Activated CD8-positive, alpha-beta T cell treated with anti-CD3 and anti-CD28 coated beads, Interleukin-2, amount 10 ng/mL, durations not matched to agents 7 days and 5 days (primary cell): ENCODE measurements at regions not wholly inside any gene's neighbourhood (a gene's known extent, or its start where the extent isn't known, plus 50 kb on each side); places are given as distances from the start of the nearest gene placed in this dataset.

ENCODE experiments used
- ATAC-seq: fragments of 150-1000 bp; cut with Tn5 transposase; one replicate; pipeline ENCODE4 v1.10.0; 2021; ENCODE audit warnings: moderate library complexity
- CTCF ChIA-PET: fragments of 350-600 bp; sonication (Branson Sonifier 250); formaldehyde crosslinking; loops from one replicate; lab custom pipeline; 2021; ENCODE audit warnings: antibody characterized with exemption; lab: Charles Lee
- POLR2A ChIA-PET: fragments of 350-600 bp; sonication (Branson Sonifier 250); formaldehyde crosslinking; loops from one replicate; lab custom pipeline; 2021; ENCODE audit warnings: antibody characterized with exemption; lab: Charles Lee
- DNase-seq: peaks from one replicate; pipeline ENCODE4 v3.0.0-alpha.2; 2020
- H3K27ac Mint-ChIP-seq: one replicate; pipeline ENCODE4 v1.8.0; 2021; ENCODE audit warnings: mild to moderate bottlenecking, mixed read lengths
- H3K27me3 Mint-ChIP-seq: one replicate; pipeline ENCODE4 v1.8.0; 2021; ENCODE audit warnings: low read depth, mixed read lengths
- H3K36me3 Mint-ChIP-seq: one replicate; pipeline ENCODE4 v1.8.0; 2021; ENCODE audit warnings: low read depth, mixed read lengths
- H3K4me1 Mint-ChIP-seq: one replicate; pipeline ENCODE4 v1.8.0; 2021; ENCODE audit warnings: low read depth, mixed read lengths
- H3K4me3 Mint-ChIP-seq: one replicate; pipeline ENCODE4 v1.8.0; 2021; ENCODE audit warnings: mild to moderate bottlenecking, mixed read lengths
- H3K9me3 Mint-ChIP-seq: one replicate; pipeline ENCODE4 v1.8.0; 2022; ENCODE audit warnings: mixed read lengths; ENCODE audit not compliant: insufficient read depth

- peaks cover 7% of the 10 kb centered on the region for H3K36me3 Mint-ChIP-seq
- ChIA-PET POLR2A (interaction anchor here (0.6 kb wide), 1 partner anchor 146 kb away, joined by 3 read pairs; no protein-coding TSS in a partner anchor), CTCF (no interaction called here)
- H3K9me3 Mint-ChIP-seq = no peaks in the 10 kb centered on the region
- peak overlapping the region; percentile 49 for H3K4me3 Mint-ChIP-seq
- peak; percentile 71 for ATAC-seq
- peaks cover 47% of the 10 kb centered on the region for H3K27me3 Mint-ChIP-seq
- no peak overlapping the region for H3K27ac Mint-ChIP-seq
- peaks cover 17% of the 10 kb centered on the region for H3K4me1 Mint-ChIP-seq
- DNase-seq = no peak
These were observed 120.0 kb upstream of the RRP15 start for GRCh38 chr1:218164930-218165700.

DNA sequence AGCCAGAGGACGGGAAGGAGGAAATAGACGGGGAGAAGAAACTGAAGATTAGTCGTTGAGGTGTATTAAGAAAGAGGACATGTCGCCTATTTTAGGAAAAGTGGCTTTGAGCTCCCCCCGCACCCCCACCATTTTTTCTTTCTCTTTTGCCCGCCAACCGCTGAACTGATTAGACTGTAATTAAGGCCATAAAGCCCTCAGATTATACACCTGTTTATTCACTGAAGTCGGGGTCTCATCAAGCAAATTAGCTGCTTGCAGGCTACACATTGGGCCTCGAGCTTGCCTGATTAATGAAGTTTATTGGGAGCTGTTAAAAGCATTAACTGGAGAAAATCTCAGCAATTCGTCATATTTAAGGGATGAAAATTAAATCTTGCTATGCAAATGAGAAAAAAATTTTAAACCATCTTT is 119.4 kb upstream of the RRP15 start:
- no peak for ATAC-seq
- CTCF ChIA-PET = no interaction called here
- Mint-ChIP-seq H3K27ac (no peak overlapping the region), H3K27me3 (peaks cover 47% of the 10 kb centered on the region), H3K4me3 (peak overlapping the region; percentile 49), H3K9me3 (no peaks in the 10 kb centered on the region), H3K4me1 (peaks cover 17% of the 10 kb centered on the region), H3K36me3 (peaks cover 7% of the 10 kb centered on the region)
- POLR2A ChIA-PET = no interaction called here
- DNase-seq = no peak

DNA sequence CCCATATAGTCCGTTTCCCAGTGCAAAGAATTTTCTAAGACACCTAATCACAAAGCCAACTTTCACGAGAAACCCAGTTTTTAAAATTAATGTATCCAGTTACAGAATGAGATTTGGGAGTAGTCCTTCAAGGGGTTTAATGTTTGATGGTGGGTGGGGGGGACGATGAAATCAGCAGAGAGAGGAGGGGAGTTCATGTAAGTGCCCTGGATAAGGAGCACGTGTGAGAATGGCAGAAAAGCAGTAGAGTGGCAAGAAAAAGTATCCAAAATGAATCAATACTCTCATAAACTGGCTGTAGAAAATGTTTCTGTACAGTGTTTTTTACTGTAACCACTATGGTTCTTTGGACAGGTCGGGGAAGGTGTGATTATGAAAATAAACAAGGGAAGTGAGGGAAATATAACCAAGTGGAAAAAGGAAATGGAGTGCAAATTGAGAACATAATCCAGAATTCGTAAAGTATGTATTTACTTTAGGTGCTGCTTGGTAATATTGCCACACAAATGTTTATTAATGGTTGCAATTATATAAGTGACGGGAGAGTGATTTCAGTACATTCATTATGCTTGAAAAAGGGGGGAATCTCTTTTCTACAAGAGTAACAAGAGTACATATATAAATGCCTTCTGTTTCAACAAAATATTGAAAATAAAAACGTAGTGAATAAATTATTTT is 118.7 kb upstream of the RRP15 start:
- H3K4me3 Mint-ChIP-seq = no peak overlapping the region
- no peaks in the 10 kb centered on the region for H3K9me3 Mint-ChIP-seq
- peaks cover 7% of the 10 kb centered on the region for H3K36me3 Mint-ChIP-seq
- peaks cover 44% of the 10 kb centered on the region for H3K27me3 Mint-ChIP-seq
- peaks cover 17% of the 10 kb centered on the region for H3K4me1 Mint-ChIP-seq
- DNase-seq (no peak), ATAC-seq (no peak)
- CTCF ChIA-PET = no interaction called here
- H3K27ac Mint-ChIP-seq = no peak overlapping the region
- POLR2A ChIA-PET = no interaction called here

GRCh38 chr1:218171302-218171893 is 113.7 kb upstream of the RRP15 start:
- Mint-ChIP-seq H3K9me3 (no peaks in the 10 kb centered on the region), H3K4me1 (no peaks in the 10 kb centered on the region), H3K4me3 (no peak overlapping the region), H3K27me3 (peaks cover 12% of the 10 kb centered on the region), H3K27ac (no peak overlapping the region), H3K36me3 (no peaks in the 10 kb centered on the region)
- ChIA-PET CTCF (no interaction called here), POLR2A (no interaction called here)
- DNase-seq = no peak
- no peak for ATAC-seq

DNA sequence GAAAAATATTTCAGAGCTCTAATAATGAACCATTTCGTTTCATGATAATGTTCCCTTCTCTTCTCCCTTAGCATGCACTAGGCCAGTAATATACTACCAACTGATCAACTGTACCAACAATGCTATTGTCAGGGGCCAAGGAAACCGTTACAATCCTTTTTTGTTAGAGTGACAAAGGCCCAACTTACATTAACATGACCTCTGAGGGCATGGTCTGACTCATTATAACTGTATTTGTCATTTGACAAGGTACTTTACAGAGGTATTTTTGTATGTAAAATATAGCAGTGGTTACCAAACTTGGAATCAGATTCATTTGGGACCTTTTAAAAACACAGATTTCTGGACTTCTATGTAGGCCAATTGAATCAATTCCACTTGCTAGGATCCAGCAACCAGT is 102.6 kb upstream of the RRP15 start:
- Mint-ChIP-seq H3K27me3 (no peaks in the 10 kb centered on the region), H3K36me3 (no peaks in the 10 kb centered on the region), H3K4me1 (no peaks in the 10 kb centered on the region), H3K27ac (no peak overlapping the region), H3K4me3 (no peak overlapping the region), H3K9me3 (no peaks in the 10 kb centered on the region)
- DNase-seq (no peak), ATAC-seq (no peak)
- CTCF ChIA-PET = no interaction called here
- POLR2A ChIA-PET = no interaction called here

DNA sequence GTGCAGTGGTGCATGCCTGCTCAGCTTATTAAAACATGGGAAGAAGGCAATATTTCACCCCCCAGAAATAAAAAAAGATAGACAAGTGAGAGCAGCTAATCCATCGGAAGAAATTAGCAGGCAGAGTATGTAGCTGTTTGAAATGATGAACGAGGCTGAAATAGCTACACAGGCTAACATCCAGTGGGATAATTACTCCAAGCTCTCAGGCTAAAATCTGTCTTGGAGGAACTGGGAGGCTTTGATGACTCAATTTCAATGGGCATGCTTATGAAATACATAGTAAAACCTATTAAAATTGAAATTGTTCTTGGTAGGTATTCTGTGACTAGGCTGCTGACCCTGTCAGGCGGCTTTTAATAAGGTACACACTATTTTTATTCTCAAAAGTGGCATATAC is 84.1 kb upstream of the RRP15 start:
- CTCF ChIA-PET = no interaction called here
- Mint-ChIP-seq H3K27me3 (no peaks in the 10 kb centered on the region), H3K9me3 (no peaks in the 10 kb centered on the region), H3K4me1 (no peaks in the 10 kb centered on the region), H3K36me3 (no peaks in the 10 kb centered on the region), H3K27ac (no peak overlapping the region), H3K4me3 (no peak overlapping the region)
- no peak for DNase-seq
- ATAC-seq = no peak
- POLR2A ChIA-PET = no interaction called here

GRCh38 chr1:218201601-218202000 is 83.5 kb upstream of the RRP15 start:
- Mint-ChIP-seq H3K4me3 (no peak overlapping the region), H3K9me3 (no peaks in the 10 kb centered on the region), H3K27me3 (no peaks in the 10 kb centered on the region), H3K36me3 (no peaks in the 10 kb centered on the region), H3K27ac (no peak overlapping the region), H3K4me1 (no peaks in the 10 kb centered on the region)
- ChIA-PET CTCF (no interaction called here), POLR2A (no interaction called here)
- ATAC-seq (no peak), DNase-seq (no peak)

DNA sequence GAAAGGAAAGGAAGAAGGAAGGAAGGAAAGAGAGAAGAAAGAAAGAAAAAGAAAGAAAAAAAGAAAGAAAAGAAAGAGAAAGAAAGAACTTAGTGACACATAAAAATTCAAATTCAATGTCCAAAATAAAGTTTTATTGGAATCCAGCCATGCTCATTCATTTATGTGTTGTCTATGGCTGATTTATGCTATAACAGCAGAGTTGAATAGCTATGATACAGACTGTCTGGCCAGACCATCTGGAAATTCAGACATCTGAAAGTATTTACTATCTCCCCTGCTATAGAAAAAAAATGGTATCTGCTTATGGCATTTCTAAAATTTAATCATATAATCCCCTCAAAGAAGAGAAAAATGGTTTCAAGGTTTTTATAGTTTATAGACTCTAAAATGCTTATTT is 79.4 kb upstream of the RRP15 start:
- Mint-ChIP-seq H3K4me3 (no peak overlapping the region), H3K36me3 (no peaks in the 10 kb centered on the region), H3K27ac (no peak overlapping the region), H3K4me1 (no peaks in the 10 kb centered on the region), H3K27me3 (no peaks in the 10 kb centered on the region), H3K9me3 (no peaks in the 10 kb centered on the region)
- POLR2A ChIA-PET = no interaction called here
- CTCF ChIA-PET = no interaction called here
- ATAC-seq = no peak
- DNase-seq = no peak

DNA sequence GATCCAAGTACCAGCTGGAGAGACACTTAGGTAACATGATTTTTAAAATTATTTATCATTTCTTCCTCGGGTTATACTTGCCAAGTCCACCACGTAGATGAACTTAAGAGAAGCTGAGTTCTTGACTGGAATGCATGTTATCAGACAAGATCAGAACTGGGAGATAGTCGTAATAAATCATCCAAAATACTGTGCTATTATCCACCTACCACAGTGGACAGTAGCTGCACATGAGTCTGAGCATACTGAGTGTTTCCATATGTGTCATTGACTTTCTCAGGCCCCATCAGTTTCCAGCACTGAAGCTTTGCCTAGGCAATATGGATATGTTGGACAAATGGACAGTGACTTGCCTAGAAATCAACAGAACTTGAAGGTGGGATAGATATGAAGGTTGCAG is 77.9 kb upstream of the RRP15 start:
- POLR2A ChIA-PET = no interaction called here
- H3K4me1 Mint-ChIP-seq = no peaks in the 10 kb centered on the region
- ATAC-seq (no peak), DNase-seq (no peak)
- H3K9me3 Mint-ChIP-seq = no peaks in the 10 kb centered on the region
- CTCF ChIA-PET = no interaction called here
- no peaks in the 10 kb centered on the region for H3K27me3 Mint-ChIP-seq
- no peaks in the 10 kb centered on the region for H3K36me3 Mint-ChIP-seq
- no peak overlapping the region for H3K4me3 Mint-ChIP-seq
- no peak overlapping the region for H3K27ac Mint-ChIP-seq

DNA sequence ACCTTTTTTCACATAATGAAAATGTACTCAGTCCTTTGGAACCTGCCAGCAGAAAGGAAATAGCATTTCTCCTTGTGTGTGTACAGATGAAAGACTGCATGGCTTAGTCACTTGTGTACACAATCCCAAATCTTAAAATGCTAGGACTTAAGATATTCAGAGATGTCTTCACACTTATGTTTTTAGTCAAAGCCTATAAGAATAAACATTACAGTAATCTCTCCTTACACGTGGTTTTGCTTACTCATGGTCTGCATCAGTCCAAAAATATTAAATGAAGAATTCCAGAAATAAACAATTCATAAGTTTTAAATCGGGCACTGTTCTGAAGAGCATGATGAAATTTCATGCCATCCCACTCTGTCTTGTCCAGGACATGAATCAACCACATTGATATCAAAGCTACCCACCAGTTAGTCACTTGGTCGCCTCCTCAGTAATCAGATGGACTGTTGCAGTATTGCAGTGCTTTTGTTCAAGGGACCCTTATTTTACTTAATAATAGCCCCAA is 75.7 kb upstream of the RRP15 start:
- ChIA-PET POLR2A (no interaction called here), CTCF (no interaction called here)
- Mint-ChIP-seq H3K9me3 (no peaks in the 10 kb centered on the region), H3K4me1 (no peaks in the 10 kb centered on the region), H3K4me3 (no peak overlapping the region), H3K36me3 (no peaks in the 10 kb centered on the region), H3K27ac (no peak overlapping the region), H3K27me3 (no peaks in the 10 kb centered on the region)
- ATAC-seq (no peak), DNase-seq (no peak)

GRCh38 chr1:218211241-218211640 is 73.9 kb upstream of the RRP15 start:
- CTCF ChIA-PET = no interaction called here
- H3K27me3 Mint-ChIP-seq = no peaks in the 10 kb centered on the region
- DNase-seq (no peak), ATAC-seq (no peak)
- POLR2A ChIA-PET = no interaction called here
- H3K4me1 Mint-ChIP-seq = no peaks in the 10 kb centered on the region
- H3K27ac Mint-ChIP-seq = no peak overlapping the region
- no peaks in the 10 kb centered on the region for H3K36me3 Mint-ChIP-seq
- H3K9me3 Mint-ChIP-seq = no peaks in the 10 kb centered on the region
- H3K4me3 Mint-ChIP-seq = no peak overlapping the region

- no peaks in the 10 kb centered on the region for H3K4me1 Mint-ChIP-seq
- CTCF ChIA-PET = no interaction called here
- H3K4me3 Mint-ChIP-seq = no peak overlapping the region
- POLR2A ChIA-PET = no interaction called here
- H3K27ac Mint-ChIP-seq = no peak overlapping the region
- H3K27me3 Mint-ChIP-seq = no peaks in the 10 kb centered on the region
- H3K36me3 Mint-ChIP-seq = no peaks in the 10 kb centered on the region
- H3K9me3 Mint-ChIP-seq = no peaks in the 10 kb centered on the region
- DNase-seq = no peak
- no peak for ATAC-seq
These were observed 68.1 kb upstream of the RRP15 start for GRCh38 chr1:218217040-218217439.
